Gastrocnemius medialis (tissue), 4 donors: ENCODE measurements at regions not wholly inside any gene's neighbourhood (a gene's known extent, or its start where the extent isn't known, plus 50 kb on each side); places are given as distances from the start of the nearest gene placed in this dataset.

Experiments
- ATAC-seq, 2 donors: fragments of 150-250 bp; one replicate each; pipeline ENCODE4 v1.9.1; 2016
- DNase-seq, 2 donors: peaks; one replicate each; pipeline ENCODE4 v3.0.0-alpha.2; 2019
- H3K27ac ChIP-seq, 4 donors: fragments of 200-600 bp; sonication (generic); 1 replicate in 1 of 4; 2 replicates in 3 of 4; pipeline ENCODE4 v1.5.1; 2016 to 2018; ENCODE audit warnings: mild to moderate bottlenecking in 2 of 4, moderate library complexity in 1 of 4
- H3K27me3 ChIP-seq, 3 donors: fragments of 200-600 bp; sonication (generic) in 2 of 3; 1 replicate in 1 of 3; 2 replicates in 2 of 3; pipeline versions ENCODE4 v1.5.1 to v1.6.0; 2016 to 2019; ENCODE audit warnings: mild to moderate bottlenecking in 1 of 3, moderate library complexity in 1 of 3
- H3K36me3 ChIP-seq, 2 donors: fragments of 200-600 bp; sonication (generic) in 1 of 2; one replicate each; pipeline ENCODE4 v1.5.1; 2017 to 2018
- H3K4me1 ChIP-seq, 2 donors: fragments of 200-600 bp; sonication (generic) in 1 of 2; one replicate each; pipeline ENCODE4 v1.5.1; 2016 to 2017; ENCODE audit warnings: mild to moderate bottlenecking in 2 of 2
- H3K4me3 ChIP-seq, 4 donors: fragments of 200-600 bp; sonication (generic) in 3 of 4; 1 replicate in 1 of 4; 2 replicates in 3 of 4; pipeline ENCODE4 v1.5.1; 2016 to 2019; ENCODE audit warnings: mild to moderate bottlenecking in 2 of 4
- H3K9me3 ChIP-seq, 3 donors: fragments of 200-600 bp; sonication (generic) in 2 of 3; 1 replicate in 1 of 3; 2 replicates in 2 of 3; pipeline ENCODE4 v1.5.1; 2016 to 2019
- POLR2A ChIP-seq, 2 donors: fragments of 450-650 bp; IDR thresholded peaks; one replicate each; pipeline ENCODE4 v1.6.1; 2017; ENCODE audit warnings: antibody characterized with exemption in 2 of 2, mild to moderate bottlenecking in 2 of 2, moderate library complexity in 2 of 2
- in situ Hi-C, 4 donors: fragments of 200-750 bp; cut with MboI; loops; one replicate each; pipeline versions ENCODE4 v1.15.0 to v1.8.0; 2017; ENCODE audit warnings: low sequenced_read_pairs in 4 of 4
- intact Hi-C: fragments of 100-400 bp; cut with DNase I; formaldehyde crosslinking; loops from one replicate; pipeline ENCODE4 v1.15.1; 2023; ENCODE audit warnings: low total_unique reads
- TF ChIP-seq, protein P1 (sequence below), 5 experiments: fragments of 450-650 bp in 3 of 5; fragments of 200-600 bp in 2 of 5; sonication (generic) in 2 of 5; IDR thresholded peaks in 4 of 5; conservative IDR thresholded peaks in 1 of 5; 1 replicate in 4 of 5; 2 replicates in 1 of 5; pipeline ENCODE4 v1.5.1; 2016 to 2019; ENCODE audit warnings: antibody characterized with exemption in 5 of 5, mild to moderate bottlenecking in 3 of 5, moderate library complexity in 3 of 5

- Histone ChIP-seq H3K27me3 (no peaks in the 10 kb centered on the region), H3K9me3 (no peaks in the 10 kb centered on the region), H3K4me3 (no peak overlapping the region), H3K27ac (no peak overlapping the region), H3K4me1 (no peaks in the 10 kb centered on the region), H3K36me3 (no peaks in the 10 kb centered on the region)
- DNase-seq (no peak), ATAC-seq (no peak)
- intact Hi-C loops (no loop called here), in situ Hi-C loops (no loop called here)
- no peak for TF ChIP-seq POLR2A (IDR thresholded peaks at IDR 0.05)
- TF ChIP-seq, protein P1, sequence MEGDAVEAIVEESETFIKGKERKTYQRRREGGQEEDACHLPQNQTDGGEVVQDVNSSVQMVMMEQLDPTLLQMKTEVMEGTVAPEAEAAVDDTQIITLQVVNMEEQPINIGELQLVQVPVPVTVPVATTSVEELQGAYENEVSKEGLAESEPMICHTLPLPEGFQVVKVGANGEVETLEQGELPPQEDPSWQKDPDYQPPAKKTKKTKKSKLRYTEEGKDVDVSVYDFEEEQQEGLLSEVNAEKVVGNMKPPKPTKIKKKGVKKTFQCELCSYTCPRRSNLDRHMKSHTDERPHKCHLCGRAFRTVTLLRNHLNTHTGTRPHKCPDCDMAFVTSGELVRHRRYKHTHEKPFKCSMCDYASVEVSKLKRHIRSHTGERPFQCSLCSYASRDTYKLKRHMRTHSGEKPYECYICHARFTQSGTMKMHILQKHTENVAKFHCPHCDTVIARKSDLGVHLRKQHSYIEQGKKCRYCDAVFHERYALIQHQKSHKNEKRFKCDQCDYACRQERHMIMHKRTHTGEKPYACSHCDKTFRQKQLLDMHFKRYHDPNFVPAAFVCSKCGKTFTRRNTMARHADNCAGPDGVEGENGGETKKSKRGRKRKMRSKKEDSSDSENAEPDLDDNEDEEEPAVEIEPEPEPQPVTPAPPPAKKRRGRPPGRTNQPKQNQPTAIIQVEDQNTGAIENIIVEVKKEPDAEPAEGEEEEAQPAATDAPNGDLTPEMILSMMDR (IDR thresholded peaks at IDR 0.05 in 4 of 5, conservative IDR thresholded peaks at IDR 0.05 in 1 of 5), result no peak
Measured at GRCh38 chrX:5829469-5829868, 399.2 kb downstream of the NLGN4X start.

GRCh38 chrX:5829060-5829459 is 399.6 kb downstream of the NLGN4X start:
- no peak overlapping the region for H3K27ac ChIP-seq
- no peak overlapping the region for H3K4me3 ChIP-seq
- no peak for ATAC-seq
- H3K9me3 ChIP-seq, result no peaks in the 10 kb centered on the region
- H3K36me3 ChIP-seq, result no peaks in the 10 kb centered on the region
- no peaks in the 10 kb centered on the region for H3K27me3 ChIP-seq
- DNase-seq, result no peak
- in situ Hi-C loops, result no loop called here
- TF ChIP-seq, protein P1 (IDR thresholded peaks at IDR 0.05 in 4 of 5, conservative IDR thresholded peaks at IDR 0.05 in 1 of 5), result no peak
- no peak for TF ChIP-seq POLR2A (IDR thresholded peaks at IDR 0.05)
- intact Hi-C loops, result no loop called here
- no peaks in the 10 kb centered on the region for H3K4me1 ChIP-seq

DNA sequence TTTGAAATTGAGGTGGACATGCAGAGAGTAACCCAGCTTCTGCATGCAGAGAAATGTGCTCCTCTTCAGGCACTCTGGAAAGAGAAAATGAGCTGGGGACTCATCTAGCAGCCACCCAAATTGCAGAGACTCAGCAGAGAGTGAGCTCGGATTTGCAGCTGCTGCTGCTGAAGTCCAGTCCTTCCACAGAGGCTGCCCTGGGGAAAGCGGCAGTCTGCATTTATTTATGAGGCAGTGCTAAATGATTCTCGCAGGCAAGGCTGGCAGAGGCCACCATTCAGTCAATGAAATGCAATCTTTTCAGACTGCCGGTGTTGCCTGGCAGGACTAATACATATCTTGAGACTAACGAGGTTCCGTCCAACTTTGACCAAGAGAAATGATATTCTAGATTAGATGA is 404.8 kb downstream of the NLGN4X start:
- Histone ChIP-seq H3K27ac (no peak overlapping the region), H3K4me3 (no peak overlapping the region), H3K27me3 (no peaks in the 10 kb centered on the region), H3K36me3 (no peaks in the 10 kb centered on the region), H3K9me3 (no peaks in the 10 kb centered on the region), H3K4me1 (no peaks in the 10 kb centered on the region)
- no peak for TF ChIP-seq POLR2A (IDR thresholded peaks at IDR 0.05)
- TF ChIP-seq, protein P1 (IDR thresholded peaks at IDR 0.05 in 4 of 5, conservative IDR thresholded peaks at IDR 0.05 in 1 of 5), result no peak
- DNase-seq (no peak), ATAC-seq (no peak)
- intact Hi-C loops (no loop called here), in situ Hi-C loops (no loop called here)

- no peaks in the 10 kb centered on the region for H3K4me1 ChIP-seq
- no peak overlapping the region for H3K27ac ChIP-seq
- H3K27me3 ChIP-seq, result no peaks in the 10 kb centered on the region
- no peaks in the 10 kb centered on the region for H3K9me3 ChIP-seq
- no peaks in the 10 kb centered on the region for H3K36me3 ChIP-seq
- ATAC-seq, result no peak
- TF ChIP-seq, protein P1 (IDR thresholded peaks at IDR 0.05 in 4 of 5, conservative IDR thresholded peaks at IDR 0.05 in 1 of 5), result no peak
- TF ChIP-seq POLR2A (IDR thresholded peaks at IDR 0.05), result no peak
- in situ Hi-C loops, result no loop called here
- H3K4me3 ChIP-seq, result no peak overlapping the region
- intact Hi-C loops, result no loop called here
- no peak for DNase-seq
Measured at GRCh38 chrX:5810636-5811035, 418.0 kb downstream of the NLGN4X start.

- no peak overlapping the region for H3K27ac ChIP-seq
- no peaks in the 10 kb centered on the region for H3K9me3 ChIP-seq
- no peaks in the 10 kb centered on the region for H3K36me3 ChIP-seq
- no peak overlapping the region for H3K4me3 ChIP-seq
- TF ChIP-seq POLR2A (IDR thresholded peaks at IDR 0.05), result no peak
- TF ChIP-seq, protein P1 (IDR thresholded peaks at IDR 0.05 in 4 of 5, conservative IDR thresholded peaks at IDR 0.05 in 1 of 5), result no peak
- in situ Hi-C loops (no loop called here), intact Hi-C loops (no loop called here)
- DNase-seq (no peak), ATAC-seq (no peak)
- no peaks in the 10 kb centered on the region for H3K27me3 ChIP-seq
- H3K4me1 ChIP-seq, result no peaks in the 10 kb centered on the region
Measured at GRCh38 chrX:5807181-5807580, 421.5 kb downstream of the NLGN4X start.
